Neuronal stem cell (in vitro differentiated cells): ENCODE measurements at regions not wholly inside any gene's neighbourhood (a gene's known extent, or its start where the extent isn't known, plus 50 kb on each side); places are given as distances from the start of the nearest gene placed in this dataset.

Source experiments
- DNase-seq: peaks from one replicate; pipeline ENCODE4 v3.0.0-alpha.2; 2013; ENCODE audit warnings: low spot score
- H2AFZ ChIP-seq: one replicate; pipeline ENCODE4 v1.6.1; 2013; ENCODE audit warnings: mild to moderate bottlenecking, low read length, inconsistent platforms
- H2AK5ac ChIP-seq: 2 replicates; pipeline ENCODE4 v1.6.1; 2013; ENCODE audit warnings: low read depth, mild to moderate bottlenecking, inconsistent platforms, low read length, moderate library complexity, mixed read lengths
- H2BK120ac ChIP-seq: 2 replicates; pipeline ENCODE4 v1.6.1; 2013; ENCODE audit warnings: low read depth, mild to moderate bottlenecking, inconsistent platforms, low read length, moderate library complexity, mixed read lengths
- H2BK12ac ChIP-seq: one replicate; pipeline ENCODE4 v1.6.1; 2013; ENCODE audit warnings: low read length, inconsistent platforms
- H2BK15ac ChIP-seq: 2 replicates; pipeline ENCODE4 v1.6.1; 2013; ENCODE audit warnings: mild to moderate bottlenecking, low read length, inconsistent platforms, mixed read lengths
- H2BK5ac ChIP-seq: one replicate; pipeline ENCODE4 v1.6.1; 2013; ENCODE audit warnings: inconsistent platforms, mild to moderate bottlenecking, low read length, moderate library complexity
- H3K14ac ChIP-seq: one replicate; pipeline ENCODE4 v1.6.1; 2013; ENCODE audit warnings: low read length, inconsistent platforms
- H3K18ac ChIP-seq: 2 replicates; pipeline ENCODE4 v1.6.1; 2013; ENCODE audit warnings: low read length, inconsistent platforms
- H3K23ac ChIP-seq: 2 replicates; pipeline ENCODE4 v1.6.1; 2013; ENCODE audit warnings: low read depth, mild to moderate bottlenecking, mixed read lengths, low read length, inconsistent platforms; ENCODE audit not compliant: poor library complexity
- H3K27ac ChIP-seq: replicated peaks from 3 replicates; pipeline ENCODE4 v1.5.1; 2013; ENCODE audit warnings: low read length, inconsistent platforms
- H3K27me3 ChIP-seq, 3 experiments: 2 replicates each; pipeline ENCODE4 v1.6.1; 2013; ENCODE audit warnings: low read length in 3 of 3, mild to moderate bottlenecking in 2 of 3, inconsistent platforms in 1 of 3, low read depth in 1 of 3, mixed read lengths in 1 of 3, moderate library complexity in 1 of 3; ENCODE audit not compliant: control insufficient read depth in 3 of 3, insufficient read depth in 3 of 3
- H3K36me3 ChIP-seq, 2 donors: replicated peaks in 1 of 2; 2 replicates each; pipeline ENCODE4 v1.6.1; 2013; ENCODE audit warnings: low read length in 2 of 2; ENCODE audit not compliant: control insufficient read depth in 2 of 2, insufficient read depth in 2 of 2
- H3K4ac ChIP-seq: 2 replicates; pipeline ENCODE4 v1.6.1; 2013; ENCODE audit warnings: inconsistent platforms, mild to moderate bottlenecking, low read length, moderate library complexity
- H3K4me1 ChIP-seq, 2 donors: 1 replicate in 1 of 2; 2 replicates in 1 of 2; pipeline ENCODE4 v1.6.1; 2013; ENCODE audit warnings: low read length in 2 of 2, low read depth in 1 of 2; ENCODE audit not compliant: control insufficient read depth in 2 of 2, insufficient read depth in 1 of 2
- H3K4me2 ChIP-seq: one replicate; pipeline ENCODE4 v1.6.1; 2013; ENCODE audit warnings: mild to moderate bottlenecking, low read length, inconsistent platforms; ENCODE audit not compliant: insufficient read depth, poor library complexity, severe bottlenecking
- H3K4me3 ChIP-seq, 2 donors: 2 replicates each; pipeline ENCODE4 v1.5.1; 2013; ENCODE audit warnings: low read length in 2 of 2, mild to moderate bottlenecking in 2 of 2, inconsistent platforms in 1 of 2, moderate library complexity in 1 of 2
- H3K79me1 ChIP-seq: one replicate; pipeline ENCODE4 v1.6.1; 2013; ENCODE audit warnings: low read depth, mild to moderate bottlenecking, inconsistent platforms, low read length, moderate library complexity
- H3K9ac ChIP-seq: one replicate; pipeline ENCODE4 v1.6.1; 2013; ENCODE audit warnings: mild to moderate bottlenecking, low read depth, low read length, inconsistent platforms; ENCODE audit not compliant: poor library complexity
- H3K9me3 ChIP-seq, 2 donors: replicated peaks in 1 of 2; 2 replicates each; pipeline versions ENCODE3 to v1.6.1; 2013; ENCODE audit warnings: low read length in 2 of 2, mild to moderate bottlenecking in 2 of 2, inconsistent platforms in 1 of 2, low read depth in 1 of 2, mixed read lengths in 1 of 2, moderate library complexity in 1 of 2; ENCODE audit not compliant: control insufficient read depth in 2 of 2, insufficient read depth in 1 of 2
- H4K8ac ChIP-seq: one replicate; pipeline ENCODE4 v1.6.1; 2013; ENCODE audit warnings: low read depth, mild to moderate bottlenecking, inconsistent platforms, low read length, moderate library complexity
- H4K91ac ChIP-seq: one replicate; pipeline ENCODE4 v1.6.1; 2013; ENCODE audit warnings: low read length, low read depth, mild to moderate bottlenecking, inconsistent platforms; ENCODE audit not compliant: poor library complexity
- WGBS, 2 donors: extraction: QIAGEN DNeasy Blood & Tissue Kit; methylation state at CpG; one replicate each; pipeline ENCODE4 v1.1.7; 2013; ENCODE audit warnings: missing lambda C conversion rate in 2 of 2, mixed read lengths in 1 of 2; ENCODE audit not compliant: insufficient read length in 2 of 2, insufficient replicate concordance in 1 of 2; ENCODE audit errors: extremely low coverage in 2 of 2; 5-methylcytosine and 5-hydroxymethylcytosine counted together

DNA sequence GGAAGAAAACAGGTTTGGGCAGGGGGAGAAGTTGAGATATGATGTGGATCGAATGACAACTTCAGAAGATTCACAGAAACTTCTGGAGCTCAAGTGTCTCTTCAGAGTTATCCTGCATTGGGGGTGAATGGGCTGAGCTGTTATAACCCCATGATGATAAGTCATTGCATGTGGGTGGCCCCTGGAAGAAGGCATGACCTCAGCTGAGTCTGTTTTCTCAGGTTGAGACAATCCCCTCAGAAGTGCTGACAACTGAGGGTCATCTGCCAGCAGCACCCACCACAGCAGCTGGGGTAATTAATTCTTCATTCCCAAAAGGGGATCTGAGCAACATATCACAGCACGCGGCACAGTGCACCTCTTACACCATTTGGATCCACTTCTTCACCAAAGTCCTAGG, 138.6 kb upstream of the CAMK1G start:
- no peak overlapping the region for H4K91ac ChIP-seq
- peaks cover 0 to 6% of the 10 kb centered on the region in 2 donors for H3K9me3 ChIP-seq
- no peak overlapping the region for H2BK5ac ChIP-seq
- no peaks in the 10 kb centered on the region for H3K79me1 ChIP-seq
- no peak overlapping the region for H3K23ac ChIP-seq
- H3K9ac ChIP-seq = no peak overlapping the region
- no peak overlapping the region for H3K27ac ChIP-seq
- no peak overlapping the region for H3K4me2 ChIP-seq
- no peak for DNase-seq
- H3K4me1 ChIP-seq = no peaks in the 10 kb centered on the region
- no peak overlapping the region for H3K18ac ChIP-seq
- H3K36me3 ChIP-seq = no peaks in the 10 kb centered on the region
- no peak overlapping the region for H2AK5ac ChIP-seq
- H2BK15ac ChIP-seq = no peak overlapping the region
- no CpG with 5 or more reads among the region's 3 CpGs for WGBS, 2 donors
- no peak overlapping the region for H2BK120ac ChIP-seq
- no peak overlapping the region for H2BK12ac ChIP-seq
- no peaks in the 10 kb centered on the region for H3K27me3 ChIP-seq
- no peak overlapping the region for H2AFZ ChIP-seq
- H4K8ac ChIP-seq = no peak overlapping the region
- no peak overlapping the region for H3K14ac ChIP-seq
- H3K4me3 ChIP-seq = no peak overlapping the region
- no peak overlapping the region for H3K4ac ChIP-seq

DNA sequence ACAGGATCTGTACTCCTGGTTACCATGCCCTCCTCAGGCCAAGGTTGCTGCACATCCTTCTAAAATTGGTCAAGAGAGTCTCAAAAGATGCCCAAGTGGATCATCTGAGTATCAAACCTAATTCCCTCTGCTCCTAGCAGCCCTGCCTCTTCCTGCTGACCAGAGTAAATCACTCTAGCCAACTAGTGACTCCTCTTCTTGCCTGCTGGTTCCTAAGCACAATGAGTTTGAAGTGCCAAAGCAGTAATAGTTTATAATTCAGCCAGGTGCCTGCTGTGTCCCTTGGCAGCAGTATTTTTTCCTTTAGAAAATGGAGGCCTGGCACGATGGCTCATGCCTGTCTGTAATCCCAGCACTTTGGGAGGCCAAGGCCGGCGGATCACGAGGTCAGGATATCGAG, 137.9 kb upstream of the CAMK1G start:
- no peak overlapping the region for H3K4me2 ChIP-seq
- no peak overlapping the region for H3K14ac ChIP-seq
- no peak overlapping the region for H2BK15ac ChIP-seq
- H3K9me3 ChIP-seq = peaks cover 0 to 6% of the 10 kb centered on the region in 2 donors
- DNase-seq = no peak
- H2BK120ac ChIP-seq = no peak overlapping the region
- no peak overlapping the region for H3K4ac ChIP-seq
- no peak overlapping the region for H4K91ac ChIP-seq
- no peaks in the 10 kb centered on the region for H3K4me1 ChIP-seq
- WGBS, 2 donors = no CpG with 5 or more reads among the region's 5 CpGs
- H2BK12ac ChIP-seq = no peak overlapping the region
- H4K8ac ChIP-seq = no peak overlapping the region
- no peak overlapping the region for H2BK5ac ChIP-seq
- no peak overlapping the region for H3K9ac ChIP-seq
- no peaks in the 10 kb centered on the region for H3K79me1 ChIP-seq
- no peak overlapping the region for H3K4me3 ChIP-seq
- H3K36me3 ChIP-seq = no peaks in the 10 kb centered on the region
- H2AK5ac ChIP-seq = no peak overlapping the region
- H3K27ac ChIP-seq = no peak overlapping the region
- no peak overlapping the region for H3K23ac ChIP-seq
- H2AFZ ChIP-seq = no peak overlapping the region
- H3K18ac ChIP-seq = peak overlapping the region; percentile 35
- no peaks in the 10 kb centered on the region for H3K27me3 ChIP-seq

DNA sequence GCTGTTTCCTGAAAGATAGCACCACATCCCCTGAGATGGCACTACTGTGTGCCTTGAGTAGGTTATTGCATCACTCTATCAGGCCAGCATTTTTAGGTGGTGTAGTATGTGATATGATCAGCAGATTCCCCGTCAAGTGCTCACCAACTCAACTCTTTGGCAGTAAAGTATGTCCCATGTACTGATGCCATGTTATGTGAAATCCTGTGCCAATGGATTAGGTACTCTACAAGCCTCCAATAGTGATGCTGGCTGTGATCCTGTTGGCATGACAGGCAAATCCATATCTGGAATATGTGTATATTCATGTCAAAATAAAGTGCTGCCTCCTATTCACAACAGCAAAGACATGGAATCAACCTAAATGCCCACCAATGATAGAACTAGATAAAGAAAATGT, 137.2 kb upstream of the CAMK1G start:
- Histone ChIP-seq H3K9me3 (peaks cover 0 to 6% of the 10 kb centered on the region in 2 donors), H3K9ac (no peak overlapping the region), H2AFZ (no peak overlapping the region), H3K79me1 (no peaks in the 10 kb centered on the region), H3K4me3 (no peak overlapping the region), H2AK5ac (no peak overlapping the region), H3K27me3 (no peaks in the 10 kb centered on the region), H3K27ac (no peak overlapping the region), H3K4ac (no peak overlapping the region), H3K23ac (no peak overlapping the region), H4K91ac (no peak overlapping the region), H2BK15ac (no peak overlapping the region), H3K14ac (no peak overlapping the region), H3K36me3 (no peaks in the 10 kb centered on the region), H2BK5ac (no peak overlapping the region), H2BK120ac (no peak overlapping the region), H3K18ac (no peak overlapping the region), H2BK12ac (no peak overlapping the region), H3K4me1 (no peaks in the 10 kb centered on the region), H4K8ac (no peak overlapping the region), H3K4me2 (no peak overlapping the region)
- WGBS, 2 donors = no CpG with 5 or more reads among the region's 1 CpG
- DNase-seq = no peak

DNA sequence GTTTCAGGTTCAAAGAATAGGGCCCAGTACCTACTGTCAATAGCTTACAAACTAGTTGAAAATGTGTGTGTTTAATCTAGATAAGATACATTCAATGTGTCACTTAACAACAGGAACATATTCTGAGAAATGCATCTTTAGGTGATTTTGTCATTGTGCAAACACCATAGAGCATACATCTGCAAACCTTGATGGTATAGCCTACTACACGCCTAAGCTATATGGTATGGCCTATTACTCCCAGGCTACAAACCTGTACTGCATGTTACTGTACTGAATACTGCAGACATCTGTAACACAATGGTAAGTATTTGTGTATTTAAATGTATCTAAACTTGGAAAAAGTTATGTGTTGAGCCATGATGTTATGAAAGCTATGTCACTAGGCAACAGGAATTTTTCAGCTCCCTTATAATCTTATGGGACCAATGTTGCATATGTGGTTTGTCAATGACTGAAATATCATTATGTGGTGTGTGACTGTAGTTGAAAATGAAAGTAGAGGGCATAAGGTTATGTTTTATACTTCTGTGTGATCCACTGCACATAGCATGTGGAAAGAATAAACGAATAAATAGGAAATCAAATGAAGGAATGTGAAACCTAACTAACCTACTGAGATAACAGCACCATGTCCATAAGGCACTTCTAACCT, 129.0 kb upstream of the CAMK1G start:
- Histone ChIP-seq H3K4me2 (no peak overlapping the region), H3K36me3 (no peaks in the 10 kb centered on the region)

More for the DNA sequence above, 129.0 kb upstream of the CAMK1G start:
- Histone ChIP-seq H3K23ac (no peak overlapping the region), H3K14ac (no peak overlapping the region), H3K27me3 (no peaks in the 10 kb centered on the region), H2BK12ac (no peak overlapping the region), H3K4me1 (peaks cover 0 to 7% of the 10 kb centered on the region in 2 donors), H2AK5ac (no peak overlapping the region), H3K9me3 (no peaks in the 10 kb centered on the region), H3K9ac (no peak overlapping the region), H3K4me3 (no peak overlapping the region), H2BK15ac (no peak overlapping the region), H3K18ac (no peak overlapping the region), H4K8ac (no peak overlapping the region), H2AFZ (no peak overlapping the region), H3K79me1 (no peaks in the 10 kb centered on the region), H2BK120ac (no peak overlapping the region), H4K91ac (no peak overlapping the region), H3K27ac (no peak overlapping the region), H2BK5ac (no peak overlapping the region), H3K4ac (no peak overlapping the region)
- WGBS, 2 donors = no CpG with 5 or more reads among the region's 2 CpGs
- no peak for DNase-seq
